ENCODE measurements at regions not wholly inside any gene's neighbourhood (a gene's known extent, or its start where the extent isn't known, plus 50 kb on each side); places are given as distances from the start of the nearest gene placed in this dataset.

DNA sequence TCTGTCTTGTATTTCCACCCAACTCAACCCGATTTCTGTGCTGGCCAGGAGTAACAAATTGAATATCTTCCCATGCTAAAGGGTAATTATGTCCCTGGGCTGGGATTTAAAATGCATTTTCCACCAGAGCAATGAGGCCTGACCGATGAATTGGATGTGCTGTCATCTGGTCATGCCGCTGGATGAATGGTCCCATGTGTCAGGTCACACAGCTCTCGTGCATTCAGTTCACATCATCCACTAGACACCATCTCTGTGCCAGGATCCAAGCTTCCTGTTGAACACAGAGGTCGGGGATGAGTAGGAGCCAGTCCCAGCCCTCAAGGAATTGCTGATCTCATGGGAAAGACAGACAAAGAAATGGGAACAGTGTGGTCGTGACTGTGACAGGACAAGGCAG is 200.8 kb downstream of the ADRA2A start:
- TF ChIP-seq CTCF (conservative IDR thresholded peaks at IDR 0.05; ENCODE audit: low read depth, low read length): no peak
- TF ChIP-seq POLR2A (IDR thresholded peaks at IDR 0.05; ENCODE audit: low read depth, low read length): no peak
- no peak for TF ChIP-seq BHLHE40 (IDR thresholded peaks at IDR 0.05; ENCODE audit: low read depth, low read length)
- TF ChIP-seq NFE2L2 (IDR thresholded peaks at IDR 0.05; ENCODE audit: low read depth, low read length): no peak
- no peak for TF ChIP-seq RAD21 (IDR thresholded peaks at IDR 0.05; ENCODE audit: low read length)
- TF ChIP-seq CEBPB (IDR thresholded peaks at IDR 0.05; ENCODE audit: low read depth, low read length): no peak
- no peak for TF ChIP-seq RFX5 (IDR thresholded peaks at IDR 0.05; ENCODE audit: low read depth, low read length)
- no peak for TF ChIP-seq CHD1 (IDR thresholded peaks at IDR 0.05; ENCODE audit: low read depth, low read length)
